ENCODE measurements at regions not wholly inside any gene's neighbourhood (a gene's known extent, or its start where the extent isn't known, plus 50 kb on each side); places are given as distances from the start of the nearest gene placed in this dataset.

GRCh38 chr11:92524542-92524941, 299.9 kb downstream of the FAT3 start:
- H3K9me3 ChIP-seq = no peaks in the 10 kb centered on the region
- DNase-seq = no peak
- no peaks in the 10 kb centered on the region for H3K27me3 ChIP-seq
- TF ChIP-seq CTCF (IDR thresholded peaks at IDR 0.05; ENCODE audit: low read depth, low read length) = no peak
- H3K4me1 ChIP-seq = no peaks in the 10 kb centered on the region
- no peaks in the 10 kb centered on the region for H3K36me3 ChIP-seq
- no peak overlapping the region for H3K4me3 ChIP-seq (ENCODE audit: low read depth, low read length)

GRCh38 chr11:92527467-92527866, 302.8 kb downstream of the FAT3 start:
- H3K36me3 ChIP-seq = no peaks in the 10 kb centered on the region
- TF ChIP-seq CTCF (IDR thresholded peaks at IDR 0.05; ENCODE audit: low read depth, low read length) = no peak

GRCh38 chr11:92528001-92528400, 303.4 kb downstream of the FAT3 start:
- no peak overlapping the region for H3K4me3 ChIP-seq (ENCODE audit: low read depth, low read length)
- DNase-seq = no peak
- no peaks in the 10 kb centered on the region for H3K27me3 ChIP-seq
- no peak for TF ChIP-seq CTCF (IDR thresholded peaks at IDR 0.05; ENCODE audit: low read depth, low read length)
- H3K36me3 ChIP-seq = no peaks in the 10 kb centered on the region
- no peaks in the 10 kb centered on the region for H3K9me3 ChIP-seq
- no peaks in the 10 kb centered on the region for H3K4me1 ChIP-seq

More at GRCh38 chr11:92527467-92527866, 302.8 kb downstream of the FAT3 start:
- Histone ChIP-seq H3K9me3 (no peaks in the 10 kb centered on the region), H3K27me3 (no peaks in the 10 kb centered on the region), H3K4me3 (ENCODE audit: low read depth, low read length) (no peak overlapping the region), H3K4me1 (no peaks in the 10 kb centered on the region)
- DNase-seq = no peak

- no peaks in the 10 kb centered on the region for H3K4me1 ChIP-seq
- no peak for DNase-seq
- no peaks in the 10 kb centered on the region for H3K36me3 ChIP-seq
- no peak overlapping the region for H3K4me3 ChIP-seq (ENCODE audit: low read depth, low read length)
- no peaks in the 10 kb centered on the region for H3K27me3 ChIP-seq
- TF ChIP-seq CTCF (IDR thresholded peaks at IDR 0.05; ENCODE audit: low read depth, low read length) = no peak
- no peaks in the 10 kb centered on the region for H3K9me3 ChIP-seq
Measured at GRCh38 chr11:92531065-92531739, 306.6 kb downstream of the FAT3 start.

- H3K27me3 ChIP-seq = no peaks in the 10 kb centered on the region
- TF ChIP-seq CTCF (IDR thresholded peaks at IDR 0.05; ENCODE audit: low read depth, low read length) = no peak
- H3K4me1 ChIP-seq = no peaks in the 10 kb centered on the region
- no peaks in the 10 kb centered on the region for H3K36me3 ChIP-seq
- no peaks in the 10 kb centered on the region for H3K9me3 ChIP-seq
- DNase-seq = no peak
- no peak overlapping the region for H3K4me3 ChIP-seq (ENCODE audit: low read depth, low read length)
Measured at GRCh38 chr11:92533657-92534335, 309.2 kb downstream of the FAT3 start.

- Histone ChIP-seq H3K9me3 (no peaks in the 10 kb centered on the region), H3K4me3 (ENCODE audit: low read depth, low read length) (no peak overlapping the region), H3K36me3 (no peaks in the 10 kb centered on the region), H3K27me3 (no peaks in the 10 kb centered on the region), H3K4me1 (no peaks in the 10 kb centered on the region)
- no peak for TF ChIP-seq CTCF (IDR thresholded peaks at IDR 0.05; ENCODE audit: low read depth, low read length)
- DNase-seq = no peak
Measured at GRCh38 chr11:92536883-92537282, 312.3 kb downstream of the FAT3 start.
